Liver (tissue), 3 donors: ENCODE measurements at regions not wholly inside any gene's neighbourhood (a gene's known extent, or its start where the extent isn't known, plus 50 kb on each side); places are given as distances from the start of the nearest gene placed in this dataset.

Experiments used
- JUND ChIP-seq, 2 donors: IDR thresholded peaks; 2 replicates each; pipeline ENCODE4 v1.6.1; 2016; ENCODE audit warnings: antibody characterized with exemption in 2 of 2
- RAD21 ChIP-seq, 2 donors: IDR thresholded peaks; 2 replicates each; pipeline ENCODE4 v1.6.1; 2016; ENCODE audit warnings: antibody characterized with exemption in 2 of 2, mild to moderate bottlenecking in 2 of 2
- RXRA ChIP-seq, 2 donors: IDR thresholded peaks; 2 replicates each; pipeline ENCODE4 v1.6.1; 2017 to 2018; ENCODE audit warnings: antibody characterized with exemption in 2 of 2, mild to moderate bottlenecking in 1 of 2
- SP1 ChIP-seq: IDR thresholded peaks from 2 replicates; pipeline ENCODE4 v1.6.1; 2018; ENCODE audit warnings: antibody characterized with exemption, mild to moderate bottlenecking
- TAF1 ChIP-seq: conservative IDR thresholded peaks from 2 replicates; pipeline ENCODE4 v1.6.1; 2016; ENCODE audit warnings: antibody characterized with exemption, mild to moderate bottlenecking
- YY1 ChIP-seq: IDR thresholded peaks from 2 replicates; pipeline ENCODE4 v1.6.1; 2016; ENCODE audit warnings: antibody characterized with exemption, mild to moderate bottlenecking
- TF ChIP-seq, protein P1 (sequence below): fragments of 150-350 bp; IDR thresholded peaks from 2 replicates; pipeline ENCODE4 v1.5.1; 2017; ENCODE audit warnings: improper control_type of control experiment, low read depth, low read length; ENCODE audit not compliant: missing input control
- TF ChIP-seq, protein P2 (sequence below): IDR thresholded peaks from 2 replicates; pipeline ENCODE4 v1.6.1; 2016; ENCODE audit warnings: antibody characterized with exemption
- TF ChIP-seq, protein P3 (sequence below): IDR thresholded peaks from 2 replicates; pipeline ENCODE4 v1.6.1; 2016; ENCODE audit warnings: antibody characterized with exemption
- donor health status: healthy.
- donor health status: healthy.

DNA sequence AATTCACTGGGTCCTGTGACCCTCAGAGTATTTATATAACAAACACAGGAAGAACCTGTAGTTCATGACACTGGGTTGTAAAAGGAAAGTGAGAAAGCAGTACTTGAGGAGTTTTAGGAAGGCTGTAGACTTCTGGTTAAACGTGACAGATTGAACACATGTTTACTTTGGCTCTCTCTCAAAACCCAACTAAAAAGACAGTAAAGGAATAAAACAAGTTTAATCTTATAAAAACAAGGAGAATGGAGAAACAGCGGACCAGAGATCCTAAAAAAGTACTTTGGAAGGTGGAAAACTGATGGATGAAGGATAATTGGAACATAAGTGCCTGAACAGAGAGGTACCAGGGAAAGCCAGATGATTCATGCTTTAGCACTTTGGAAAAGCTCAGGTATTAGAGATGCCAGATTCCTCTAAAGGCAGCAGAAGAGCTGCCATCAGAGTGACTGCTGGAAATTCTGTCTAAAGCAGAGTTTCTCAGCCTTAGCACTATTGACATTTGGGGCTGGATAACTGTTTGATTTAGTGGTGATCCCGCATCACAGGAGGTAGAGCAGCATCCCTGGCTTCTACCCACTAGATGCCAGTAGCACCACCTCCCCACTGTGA lies 182.9 kb upstream of the RORA start:
- TF ChIP-seq, protein P1, sequence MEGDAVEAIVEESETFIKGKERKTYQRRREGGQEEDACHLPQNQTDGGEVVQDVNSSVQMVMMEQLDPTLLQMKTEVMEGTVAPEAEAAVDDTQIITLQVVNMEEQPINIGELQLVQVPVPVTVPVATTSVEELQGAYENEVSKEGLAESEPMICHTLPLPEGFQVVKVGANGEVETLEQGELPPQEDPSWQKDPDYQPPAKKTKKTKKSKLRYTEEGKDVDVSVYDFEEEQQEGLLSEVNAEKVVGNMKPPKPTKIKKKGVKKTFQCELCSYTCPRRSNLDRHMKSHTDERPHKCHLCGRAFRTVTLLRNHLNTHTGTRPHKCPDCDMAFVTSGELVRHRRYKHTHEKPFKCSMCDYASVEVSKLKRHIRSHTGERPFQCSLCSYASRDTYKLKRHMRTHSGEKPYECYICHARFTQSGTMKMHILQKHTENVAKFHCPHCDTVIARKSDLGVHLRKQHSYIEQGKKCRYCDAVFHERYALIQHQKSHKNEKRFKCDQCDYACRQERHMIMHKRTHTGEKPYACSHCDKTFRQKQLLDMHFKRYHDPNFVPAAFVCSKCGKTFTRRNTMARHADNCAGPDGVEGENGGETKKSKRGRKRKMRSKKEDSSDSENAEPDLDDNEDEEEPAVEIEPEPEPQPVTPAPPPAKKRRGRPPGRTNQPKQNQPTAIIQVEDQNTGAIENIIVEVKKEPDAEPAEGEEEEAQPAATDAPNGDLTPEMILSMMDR: no peak
- TF ChIP-seq YY1 (no peak), RAD21 (IDR thresholded peaks at IDR 0.05) (no peak), SP1 (no peak), RXRA (IDR thresholded peaks at IDR 0.05) (no peak), TAF1 (no peak), JUND (IDR thresholded peaks at IDR 0.05) (no peak)
- TF ChIP-seq, protein P2, sequence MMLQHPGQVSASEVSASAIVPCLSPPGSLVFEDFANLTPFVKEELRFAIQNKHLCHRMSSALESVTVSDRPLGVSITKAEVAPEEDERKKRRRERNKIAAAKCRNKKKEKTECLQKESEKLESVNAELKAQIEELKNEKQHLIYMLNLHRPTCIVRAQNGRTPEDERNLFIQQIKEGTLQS: no peak
- TF ChIP-seq, protein P3, sequence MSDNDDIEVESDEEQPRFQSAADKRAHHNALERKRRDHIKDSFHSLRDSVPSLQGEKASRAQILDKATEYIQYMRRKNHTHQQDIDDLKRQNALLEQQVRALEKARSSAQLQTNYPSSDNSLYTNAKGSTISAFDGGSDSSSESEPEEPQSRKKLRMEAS: no peak
